ENCODE measurements at regions not wholly inside any gene's neighbourhood (a gene's known extent, or its start where the extent isn't known, plus 50 kb on each side); places are given as distances from the start of the nearest gene placed in this dataset.

DNA sequence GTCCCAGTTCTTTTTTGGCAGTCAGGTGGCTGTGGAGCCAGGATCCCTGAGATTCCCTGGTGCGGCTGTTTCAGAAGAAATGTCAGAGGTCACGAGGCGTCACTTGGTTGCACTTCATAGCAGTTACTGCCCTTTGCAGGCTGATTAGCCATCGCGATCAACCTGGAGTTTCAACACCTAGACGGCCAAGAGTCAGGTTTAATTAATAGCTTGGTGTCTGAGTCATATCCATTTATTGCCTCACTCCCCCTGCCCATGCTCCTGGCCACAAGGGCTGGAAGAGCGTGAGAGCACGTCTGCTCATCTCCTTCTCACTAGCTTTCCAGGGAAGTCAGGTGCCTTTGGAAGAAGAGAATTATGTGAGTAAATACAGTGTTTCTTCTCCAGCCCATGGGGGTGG, 552.3 kb downstream of the TSN start:
- no peak overlapping the region for H3K4me3 Mint-ChIP-seq
- H3K4me1 Mint-ChIP-seq: no peaks in the 10 kb centered on the region
- peak overlapping the region in 1 of 3 experiments; percentile 34 for H3K27ac Mint-ChIP-seq
- TF ChIP-seq, protein P1, sequence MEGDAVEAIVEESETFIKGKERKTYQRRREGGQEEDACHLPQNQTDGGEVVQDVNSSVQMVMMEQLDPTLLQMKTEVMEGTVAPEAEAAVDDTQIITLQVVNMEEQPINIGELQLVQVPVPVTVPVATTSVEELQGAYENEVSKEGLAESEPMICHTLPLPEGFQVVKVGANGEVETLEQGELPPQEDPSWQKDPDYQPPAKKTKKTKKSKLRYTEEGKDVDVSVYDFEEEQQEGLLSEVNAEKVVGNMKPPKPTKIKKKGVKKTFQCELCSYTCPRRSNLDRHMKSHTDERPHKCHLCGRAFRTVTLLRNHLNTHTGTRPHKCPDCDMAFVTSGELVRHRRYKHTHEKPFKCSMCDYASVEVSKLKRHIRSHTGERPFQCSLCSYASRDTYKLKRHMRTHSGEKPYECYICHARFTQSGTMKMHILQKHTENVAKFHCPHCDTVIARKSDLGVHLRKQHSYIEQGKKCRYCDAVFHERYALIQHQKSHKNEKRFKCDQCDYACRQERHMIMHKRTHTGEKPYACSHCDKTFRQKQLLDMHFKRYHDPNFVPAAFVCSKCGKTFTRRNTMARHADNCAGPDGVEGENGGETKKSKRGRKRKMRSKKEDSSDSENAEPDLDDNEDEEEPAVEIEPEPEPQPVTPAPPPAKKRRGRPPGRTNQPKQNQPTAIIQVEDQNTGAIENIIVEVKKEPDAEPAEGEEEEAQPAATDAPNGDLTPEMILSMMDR (IDR thresholded peaks at IDR 0.05; ENCODE audit: unreplicated experiment in 3 of 3): no peak
- no peaks in the 10 kb centered on the region for H3K36me3 Mint-ChIP-seq (ENCODE audit: low read depth)
- H3K27me3 Mint-ChIP-seq (ENCODE audit: low read depth): no peaks in the 10 kb centered on the region
- H3K9me3 Mint-ChIP-seq: peaks cover 24% of the 10 kb centered on the region

GRCh38 chr2:122315306-122315705, 559.9 kb downstream of the TSN start:
- Mint-ChIP-seq H3K4me1 (peaks cover 7% of the 10 kb centered on the region), H3K27ac (peak overlapping the region in 2 of 3 experiments; percentile 26 to 54), H3K27me3 (ENCODE audit: low read depth) (no peaks in the 10 kb centered on the region), H3K9me3 (peaks cover 12% of the 10 kb centered on the region), H3K36me3 (ENCODE audit: low read depth) (no peaks in the 10 kb centered on the region), H3K4me3 (no peak overlapping the region)
- TF ChIP-seq, protein P1 (IDR thresholded peaks at IDR 0.05; ENCODE audit: unreplicated experiment in 3 of 3): no peak

DNA sequence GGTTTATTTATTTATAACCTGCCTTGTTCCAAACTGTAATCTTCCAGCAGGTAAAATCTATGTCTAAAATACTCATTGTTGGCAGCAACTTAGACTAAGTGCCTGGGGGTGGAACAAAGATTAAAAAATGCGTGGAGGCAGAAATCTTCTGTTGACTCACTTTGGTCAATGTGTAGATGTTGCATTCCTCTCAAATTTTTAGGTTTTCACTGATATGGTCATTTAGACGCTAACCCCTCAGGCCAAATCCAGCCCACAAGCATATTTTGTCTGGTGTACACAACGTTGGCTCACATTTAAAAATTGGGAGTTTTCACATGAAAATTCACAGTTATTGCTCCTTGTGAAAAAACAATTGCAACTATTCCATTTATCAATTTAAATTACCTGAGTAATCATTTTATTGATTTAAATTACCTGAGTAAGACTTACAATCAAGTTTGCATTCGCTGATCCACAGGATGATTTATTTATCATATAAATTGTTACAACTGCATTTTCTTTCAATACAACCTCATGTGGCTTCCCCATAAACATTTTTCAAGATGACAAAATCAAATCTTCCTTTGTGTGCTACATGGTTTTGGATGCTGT, 564.2 kb downstream of the TSN start:
- H3K27me3 Mint-ChIP-seq (ENCODE audit: low read depth): no peaks in the 10 kb centered on the region
- peaks cover 9% of the 10 kb centered on the region for H3K9me3 Mint-ChIP-seq
- H3K27ac Mint-ChIP-seq: no peak overlapping the region
- TF ChIP-seq, protein P1 (IDR thresholded peaks at IDR 0.05; ENCODE audit: unreplicated experiment in 3 of 3): no peak
- no peaks in the 10 kb centered on the region for H3K36me3 Mint-ChIP-seq (ENCODE audit: low read depth)
- H3K4me1 Mint-ChIP-seq: peaks cover 7% of the 10 kb centered on the region
- no peak overlapping the region for H3K4me3 Mint-ChIP-seq

DNA sequence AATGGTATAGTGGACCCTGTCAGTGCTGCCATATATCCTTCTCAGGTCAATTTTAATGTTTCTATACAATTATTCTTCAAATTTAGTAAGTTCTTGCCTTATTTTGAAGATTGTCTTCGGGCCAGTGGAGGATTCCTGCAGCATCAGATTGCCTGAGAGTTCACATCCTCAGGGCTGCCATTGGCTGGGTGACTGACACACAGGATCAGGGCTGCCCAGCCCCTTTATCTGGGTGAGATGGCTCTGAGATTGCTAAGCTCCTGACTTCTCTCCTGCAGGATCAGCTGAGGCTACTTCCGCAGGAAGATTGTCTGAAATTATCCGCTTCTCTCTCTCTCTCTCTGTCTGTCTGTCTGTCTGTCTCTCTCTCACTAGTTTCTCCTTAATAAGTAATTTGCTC, 567.4 kb downstream of the TSN start:
- Mint-ChIP-seq H3K27me3 (ENCODE audit: low read depth) (peaks cover 7% of the 10 kb centered on the region), H3K4me1 (no peaks in the 10 kb centered on the region), H3K27ac (no peak overlapping the region), H3K36me3 (ENCODE audit: low read depth) (no peaks in the 10 kb centered on the region), H3K9me3 (peaks cover 3% of the 10 kb centered on the region), H3K4me3 (no peak overlapping the region)
- TF ChIP-seq, protein P1 (IDR thresholded peaks at IDR 0.05; ENCODE audit: unreplicated experiment in 3 of 3): no peak

DNA sequence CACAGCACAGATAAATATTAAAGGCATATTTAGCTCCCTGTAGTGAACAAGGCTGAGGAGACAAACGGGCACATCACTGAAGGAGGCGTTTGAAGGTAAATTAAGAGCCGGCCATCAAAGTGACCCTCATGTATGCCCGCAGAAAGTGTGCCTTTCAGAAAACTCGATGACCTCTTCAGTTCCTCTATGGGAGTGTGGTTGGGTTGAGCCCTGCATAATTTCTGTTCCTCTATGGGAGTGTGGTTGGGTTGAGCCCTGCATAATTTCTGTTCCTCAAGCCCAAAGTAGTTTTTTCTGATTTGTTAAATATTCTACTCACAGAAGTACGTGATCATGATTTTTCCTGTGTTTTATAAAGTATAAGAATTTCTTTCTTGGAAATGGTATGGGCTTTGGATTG, 568.5 kb downstream of the TSN start:
- no peak overlapping the region for H3K4me3 Mint-ChIP-seq
- H3K27me3 Mint-ChIP-seq (ENCODE audit: low read depth): peaks cover 7% of the 10 kb centered on the region
- no peaks in the 10 kb centered on the region for H3K36me3 Mint-ChIP-seq (ENCODE audit: low read depth)
- TF ChIP-seq, protein P1 (IDR thresholded peaks at IDR 0.05; ENCODE audit: unreplicated experiment in 3 of 3): no peak
- no peak overlapping the region for H3K27ac Mint-ChIP-seq
- no peaks in the 10 kb centered on the region for H3K9me3 Mint-ChIP-seq
- peaks cover 3% of the 10 kb centered on the region for H3K4me1 Mint-ChIP-seq

GRCh38 chr2:122326471-122326870, 571.0 kb downstream of the TSN start:
- Mint-ChIP-seq H3K4me1 (peaks cover 5% of the 10 kb centered on the region), H3K4me3 (no peak overlapping the region), H3K9me3 (no peaks in the 10 kb centered on the region), H3K27ac (no peak overlapping the region), H3K27me3 (ENCODE audit: low read depth) (peaks cover 7% of the 10 kb centered on the region), H3K36me3 (ENCODE audit: low read depth) (no peaks in the 10 kb centered on the region)
- TF ChIP-seq, protein P1 (IDR thresholded peaks at IDR 0.05; ENCODE audit: unreplicated experiment in 3 of 3): no peak
